ENCODE measurements at regions not wholly inside any gene's neighbourhood (a gene's known extent, or its start where the extent isn't known, plus 50 kb on each side); places are given as distances from the start of the nearest gene placed in this dataset.

DNA sequence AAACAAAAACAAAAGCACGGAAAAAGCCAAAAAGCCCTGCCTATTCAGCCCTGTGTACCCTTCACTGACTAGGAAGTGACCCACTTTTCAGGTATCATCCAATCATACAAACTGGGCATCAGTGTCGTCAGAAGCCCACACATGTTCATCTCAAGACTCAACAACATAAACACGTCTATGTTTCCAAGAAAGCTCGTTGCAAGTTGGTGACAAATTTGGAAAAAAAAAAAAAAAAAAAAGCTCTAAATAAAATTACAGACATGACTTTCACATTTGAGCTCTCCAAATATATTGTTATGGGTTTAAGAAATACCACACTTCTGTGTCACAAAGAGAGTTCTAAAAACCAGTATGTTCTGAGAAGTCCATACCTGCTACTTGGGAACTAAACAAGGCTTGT is 204.7 kb upstream of the KLF14 start:
- peak overlapping the region; percentile 7 for H3K27ac ChIP-seq (ENCODE audit: low read length)
- no peaks in the 10 kb centered on the region for H3K9me3 ChIP-seq (ENCODE audit: control insufficient read depth in 1 of 2, low read length in 2 of 2)
- no peaks in the 10 kb centered on the region for H3K27me3 ChIP-seq (ENCODE audit: low read depth, low read length)
- peaks cover 6 to 26% of the 10 kb centered on the region in 2 donors for H3K4me1 ChIP-seq (ENCODE audit: control insufficient read depth in 1 of 2, insufficient read depth in 2 of 2, low read length in 2 of 2)
- H3K4me3 ChIP-seq (ENCODE audit: low read depth in 1 of 2, low read length in 2 of 2): no peak overlapping the region
- peaks cover 11 to 43% of the 10 kb centered on the region in 2 donors for H3K36me3 ChIP-seq (ENCODE audit: control insufficient read depth in 1 of 2, insufficient read depth in 2 of 2, low read length in 2 of 2)

DNA sequence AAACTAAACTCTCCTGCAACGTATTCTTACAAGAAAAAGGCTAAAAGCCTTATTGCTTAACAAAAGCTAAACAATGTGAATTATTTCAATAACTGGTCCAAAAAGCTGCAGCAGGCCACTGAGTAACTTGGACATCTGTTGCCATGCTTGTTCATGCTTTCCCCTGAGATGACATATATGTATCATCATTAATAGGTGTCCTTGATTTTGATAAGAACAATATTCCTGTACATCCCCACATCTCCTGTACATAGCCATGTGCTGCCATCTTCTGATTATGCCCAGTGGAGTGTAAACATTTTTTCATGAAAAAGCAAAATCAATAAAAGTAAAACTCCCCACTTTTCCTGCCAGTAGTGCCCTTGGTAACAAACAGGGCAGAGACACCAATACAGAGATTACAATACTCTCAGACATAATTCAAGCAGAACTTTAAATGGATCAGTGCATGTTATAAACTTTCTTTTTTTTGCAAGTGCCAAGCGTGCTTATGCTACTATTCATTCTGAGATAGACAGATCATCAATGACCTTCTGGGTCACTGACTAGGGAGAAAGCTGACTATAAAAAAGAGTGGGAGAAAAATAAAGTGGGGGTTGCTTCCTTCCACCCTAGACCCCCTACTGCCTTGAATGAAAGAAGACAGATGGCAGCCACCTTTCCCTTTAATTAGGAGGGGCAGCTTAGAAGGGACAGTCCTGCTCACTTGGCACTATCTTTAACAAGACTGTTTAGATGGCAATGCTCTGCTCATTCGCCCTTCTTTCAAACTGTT is 205.5 kb upstream of the KLF14 start:
- H3K27ac ChIP-seq (ENCODE audit: low read length): peak overlapping the region; percentile 96
- no peaks in the 10 kb centered on the region for H3K27me3 ChIP-seq (ENCODE audit: low read depth, low read length)
- peaks cover 6 to 32% of the 10 kb centered on the region in 2 donors for H3K4me1 ChIP-seq (ENCODE audit: control insufficient read depth in 1 of 2, insufficient read depth in 2 of 2, low read length in 2 of 2)
- no peaks in the 10 kb centered on the region for H3K9me3 ChIP-seq (ENCODE audit: control insufficient read depth in 1 of 2, low read length in 2 of 2)
- H3K36me3 ChIP-seq (ENCODE audit: control insufficient read depth in 1 of 2, insufficient read depth in 2 of 2, low read length in 2 of 2): peaks cover 11 to 47% of the 10 kb centered on the region in 2 donors
- H3K4me3 ChIP-seq (ENCODE audit: low read depth in 1 of 2, low read length in 2 of 2): peak overlapping the region in 1 of 2 donors; percentile 71

DNA sequence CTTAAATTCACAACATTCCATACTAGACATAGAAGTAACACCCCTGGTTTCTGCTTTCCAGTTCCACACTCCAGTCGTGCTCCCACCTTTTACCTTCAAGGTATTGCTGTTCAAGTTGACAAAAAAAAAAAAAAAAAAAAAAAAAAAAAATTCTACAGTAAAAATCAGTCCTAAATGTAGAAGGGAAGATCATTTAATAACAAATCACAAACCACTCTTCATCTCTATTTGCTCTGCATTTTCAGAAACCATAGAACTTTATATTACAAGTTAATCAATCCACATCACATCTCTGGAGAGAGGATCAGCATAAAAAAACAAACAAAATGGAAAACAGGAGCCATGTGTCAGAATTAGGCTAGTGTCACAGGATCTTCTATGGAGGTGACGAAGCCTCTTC is 206.3 kb upstream of the KLF14 start:
- peak overlapping the region; percentile 96 for H3K27ac ChIP-seq (ENCODE audit: low read length)
- peak overlapping the region in 1 of 2 donors; percentile 71 for H3K4me3 ChIP-seq (ENCODE audit: low read depth in 1 of 2, low read length in 2 of 2)

DNA sequence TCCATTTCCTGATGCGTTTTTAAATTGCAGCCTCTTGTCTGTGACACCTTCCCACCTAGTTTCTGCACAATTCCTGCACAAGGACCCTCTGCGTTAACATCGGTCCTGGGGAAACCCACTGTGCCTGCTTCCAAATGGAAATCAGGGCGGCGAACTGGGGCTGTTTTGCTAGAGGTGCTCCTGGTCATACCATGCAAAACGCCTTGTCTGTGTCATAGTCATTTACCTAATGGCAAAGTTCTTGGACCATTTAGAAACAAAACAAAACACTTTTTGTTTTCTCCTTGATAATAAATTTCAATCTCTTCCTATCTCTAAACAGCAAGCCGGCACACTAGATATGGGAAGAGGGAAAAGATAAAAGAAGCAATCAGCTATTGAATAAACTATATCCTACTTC is 206.9 kb upstream of the KLF14 start:
- H3K27me3 ChIP-seq (ENCODE audit: low read depth, low read length): no peaks in the 10 kb centered on the region

More for the DNA sequence above, 206.3 kb upstream of the KLF14 start:
- Histone ChIP-seq H3K4me1 (ENCODE audit: control insufficient read depth in 1 of 2, insufficient read depth in 2 of 2, low read length in 2 of 2) (peaks cover 6 to 32% of the 10 kb centered on the region in 2 donors), H3K27me3 (ENCODE audit: low read depth, low read length) (no peaks in the 10 kb centered on the region), H3K36me3 (ENCODE audit: control insufficient read depth in 1 of 2, insufficient read depth in 2 of 2, low read length in 2 of 2) (peaks cover 9 to 52% of the 10 kb centered on the region in 2 donors), H3K9me3 (ENCODE audit: control insufficient read depth in 1 of 2, low read length in 2 of 2) (no peaks in the 10 kb centered on the region)

DNA sequence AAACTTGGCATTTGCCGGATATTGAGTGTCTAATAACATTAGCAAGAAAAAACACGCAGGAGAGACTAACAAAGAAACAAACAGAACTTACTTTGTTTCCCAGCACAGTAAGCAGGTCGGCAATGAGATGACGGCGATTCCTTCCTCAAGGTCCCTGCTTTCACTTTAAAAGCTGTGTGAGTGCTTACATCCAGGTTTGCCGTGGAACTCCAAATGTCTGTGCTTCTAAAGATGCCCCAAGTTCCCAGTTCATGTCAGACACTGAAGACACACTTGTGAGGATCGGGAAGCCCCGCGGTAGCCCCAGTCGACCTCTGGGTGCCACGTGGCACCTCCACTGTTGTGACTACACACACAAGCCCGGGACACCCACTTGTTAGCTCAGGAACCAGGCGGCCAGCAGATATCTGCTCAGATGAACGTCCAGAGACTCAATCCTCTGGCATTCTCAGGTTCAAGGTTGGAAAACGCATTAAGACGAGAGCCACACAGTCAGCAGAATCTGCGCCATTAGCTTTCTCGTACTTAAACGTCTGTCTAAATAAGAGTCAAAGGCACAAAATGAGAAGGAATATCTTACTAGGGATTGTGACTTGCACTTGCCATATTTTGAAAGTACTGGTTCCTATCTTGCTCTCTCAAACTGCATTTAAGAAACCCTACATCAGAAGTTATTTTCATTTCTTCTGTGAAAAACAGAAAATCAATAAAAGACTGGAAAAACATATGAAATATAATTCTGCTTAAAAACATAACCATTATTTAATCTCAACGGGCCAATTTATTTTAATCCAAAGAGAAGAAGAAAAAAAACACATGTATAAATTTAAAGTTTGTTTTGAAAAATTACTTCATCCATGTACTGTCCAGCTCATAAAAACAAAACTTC is 207.6 kb upstream of the KLF14 start:
- no peaks in the 10 kb centered on the region for H3K9me3 ChIP-seq (ENCODE audit: control insufficient read depth in 1 of 2, low read length in 2 of 2)
- H3K27me3 ChIP-seq (ENCODE audit: low read depth, low read length): no peaks in the 10 kb centered on the region
- H3K27ac ChIP-seq (ENCODE audit: low read length): peak overlapping the region; percentile 96
- H3K36me3 ChIP-seq (ENCODE audit: control insufficient read depth in 1 of 2, insufficient read depth in 2 of 2, low read length in 2 of 2): peaks cover 4 to 50% of the 10 kb centered on the region in 2 donors
- peaks cover 6 to 32% of the 10 kb centered on the region in 2 donors for H3K4me1 ChIP-seq (ENCODE audit: control insufficient read depth in 1 of 2, insufficient read depth in 2 of 2, low read length in 2 of 2)
- peak overlapping the region; percentile 19 to 71 for H3K4me3 ChIP-seq (ENCODE audit: low read depth in 1 of 2, low read length in 2 of 2)

More for the DNA sequence above, 206.9 kb upstream of the KLF14 start:
- Histone ChIP-seq H3K4me3 (ENCODE audit: low read depth in 1 of 2, low read length in 2 of 2) (peak overlapping the region; percentile 19 to 71), H3K4me1 (ENCODE audit: control insufficient read depth in 1 of 2, insufficient read depth in 2 of 2, low read length in 2 of 2) (peaks cover 6 to 32% of the 10 kb centered on the region in 2 donors), H3K9me3 (ENCODE audit: control insufficient read depth in 1 of 2, low read length in 2 of 2) (no peaks in the 10 kb centered on the region), H3K27ac (ENCODE audit: low read length) (peak overlapping the region; percentile 96), H3K36me3 (ENCODE audit: control insufficient read depth in 1 of 2, insufficient read depth in 2 of 2, low read length in 2 of 2) (peaks cover 6 to 51% of the 10 kb centered on the region in 2 donors)

DNA sequence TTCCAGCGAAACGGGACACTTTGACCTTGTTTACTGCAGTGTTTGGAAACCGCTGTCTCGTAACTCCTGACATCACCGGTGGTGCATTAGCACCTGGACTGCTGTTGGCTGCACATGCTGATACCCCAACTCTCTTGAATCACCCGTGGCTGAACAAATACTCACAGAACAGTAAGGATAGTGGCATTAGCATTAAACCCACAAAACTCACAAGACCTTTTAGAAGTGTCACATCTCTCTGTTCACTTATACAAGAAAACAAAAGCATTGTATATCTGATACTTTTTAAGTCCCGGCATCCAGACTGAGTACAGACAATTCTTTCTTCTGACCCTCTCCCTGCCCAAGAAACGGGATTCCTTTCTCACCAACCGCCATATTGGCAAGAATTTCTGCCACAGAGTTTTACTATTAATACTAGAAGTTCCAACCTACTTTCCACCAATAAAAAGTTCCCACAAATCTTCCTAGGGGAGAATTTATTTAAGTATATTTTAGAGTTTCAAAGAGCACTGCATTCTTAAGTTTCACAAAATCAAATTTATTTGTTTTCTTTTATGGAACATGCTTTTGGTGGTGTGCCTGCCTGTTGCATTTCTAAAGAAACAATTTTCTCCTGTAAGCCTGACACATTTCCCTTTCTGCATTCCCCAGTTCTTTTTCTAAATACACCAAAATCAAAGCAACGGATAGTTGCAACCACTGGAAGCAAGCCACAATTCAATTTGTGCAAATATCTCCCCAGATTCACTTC is 208.4 kb upstream of the KLF14 start:
- peaks cover 4 to 50% of the 10 kb centered on the region in 2 donors for H3K36me3 ChIP-seq (ENCODE audit: control insufficient read depth in 1 of 2, insufficient read depth in 2 of 2, low read length in 2 of 2)
- peak overlapping the region; percentile 52 to 53 for H3K4me3 ChIP-seq (ENCODE audit: low read depth in 1 of 2, low read length in 2 of 2)
- H3K4me1 ChIP-seq (ENCODE audit: control insufficient read depth in 1 of 2, insufficient read depth in 2 of 2, low read length in 2 of 2): peaks cover 6 to 32% of the 10 kb centered on the region in 2 donors
- H3K9me3 ChIP-seq (ENCODE audit: control insufficient read depth in 1 of 2, low read length in 2 of 2): no peaks in the 10 kb centered on the region
- H3K27ac ChIP-seq (ENCODE audit: low read length): peak overlapping the region; percentile 96
- no peaks in the 10 kb centered on the region for H3K27me3 ChIP-seq (ENCODE audit: low read depth, low read length)

DNA sequence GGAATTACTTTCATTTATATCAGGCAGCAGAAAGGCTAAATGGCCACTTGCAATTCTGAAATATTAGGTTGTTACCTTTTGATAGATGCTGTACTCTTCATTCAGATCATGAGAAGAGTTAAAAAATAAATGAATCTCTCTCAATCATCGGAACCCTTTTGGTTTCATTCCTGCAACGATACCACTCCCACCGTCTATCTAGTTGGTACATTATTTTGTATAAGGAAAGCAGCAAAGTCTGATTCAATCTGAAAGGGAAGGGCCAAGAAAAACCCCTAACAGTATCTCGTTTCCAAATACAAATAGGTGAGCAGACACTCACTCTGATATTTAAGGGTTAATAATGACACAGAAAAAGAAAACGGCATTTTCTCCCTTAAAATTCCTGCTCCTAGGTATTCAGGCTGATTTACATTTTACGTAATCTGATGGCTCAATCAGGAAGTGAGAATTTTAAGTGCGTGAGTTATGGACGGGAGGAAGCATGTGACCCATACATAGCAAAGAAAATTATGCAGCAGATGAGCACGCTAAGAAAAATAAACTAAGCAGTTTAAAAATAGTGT is 209.4 kb upstream of the KLF14 start:
- Histone ChIP-seq H3K9me3 (ENCODE audit: control insufficient read depth in 1 of 2, low read length in 2 of 2) (no peaks in the 10 kb centered on the region), H3K27ac (ENCODE audit: low read length) (peak overlapping the region; percentile 96), H3K36me3 (ENCODE audit: control insufficient read depth in 1 of 2, insufficient read depth in 2 of 2, low read length in 2 of 2) (peaks cover 4 to 48% of the 10 kb centered on the region in 2 donors), H3K4me1 (ENCODE audit: control insufficient read depth in 1 of 2, insufficient read depth in 2 of 2, low read length in 2 of 2) (peaks cover 6 to 32% of the 10 kb centered on the region in 2 donors), H3K4me3 (ENCODE audit: low read depth in 1 of 2, low read length in 2 of 2) (peak overlapping the region; percentile 52 to 53), H3K27me3 (ENCODE audit: low read depth, low read length) (no peaks in the 10 kb centered on the region)

DNA sequence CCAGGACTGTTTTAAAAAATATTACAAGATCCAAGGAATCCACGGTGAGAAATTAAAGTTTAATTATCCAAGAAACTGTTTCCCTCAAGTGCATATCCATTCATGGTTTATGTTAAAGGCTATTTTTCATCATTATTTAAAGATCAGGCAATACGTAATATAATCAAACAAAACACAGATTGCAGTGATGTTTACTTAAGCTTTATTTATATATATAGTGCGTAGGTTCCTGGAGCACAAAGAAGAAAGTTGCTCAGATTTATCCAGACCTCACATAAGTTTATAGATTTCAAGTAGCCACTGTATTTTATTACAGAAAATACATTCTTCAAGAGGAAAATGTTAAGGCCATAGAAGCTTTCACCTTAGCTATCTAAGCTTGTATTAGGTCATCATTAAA is 210.0 kb upstream of the KLF14 start:
- peak overlapping the region; percentile 96 for H3K27ac ChIP-seq (ENCODE audit: low read length)
- H3K27me3 ChIP-seq (ENCODE audit: low read depth, low read length): no peaks in the 10 kb centered on the region
- peaks cover 4 to 47% of the 10 kb centered on the region in 2 donors for H3K36me3 ChIP-seq (ENCODE audit: control insufficient read depth in 1 of 2, insufficient read depth in 2 of 2, low read length in 2 of 2)
- peaks cover 6 to 32% of the 10 kb centered on the region in 2 donors for H3K4me1 ChIP-seq (ENCODE audit: control insufficient read depth in 1 of 2, insufficient read depth in 2 of 2, low read length in 2 of 2)
- H3K4me3 ChIP-seq (ENCODE audit: low read depth in 1 of 2, low read length in 2 of 2): peak overlapping the region; percentile 52 to 53
- H3K9me3 ChIP-seq (ENCODE audit: control insufficient read depth in 1 of 2, low read length in 2 of 2): no peaks in the 10 kb centered on the region

DNA sequence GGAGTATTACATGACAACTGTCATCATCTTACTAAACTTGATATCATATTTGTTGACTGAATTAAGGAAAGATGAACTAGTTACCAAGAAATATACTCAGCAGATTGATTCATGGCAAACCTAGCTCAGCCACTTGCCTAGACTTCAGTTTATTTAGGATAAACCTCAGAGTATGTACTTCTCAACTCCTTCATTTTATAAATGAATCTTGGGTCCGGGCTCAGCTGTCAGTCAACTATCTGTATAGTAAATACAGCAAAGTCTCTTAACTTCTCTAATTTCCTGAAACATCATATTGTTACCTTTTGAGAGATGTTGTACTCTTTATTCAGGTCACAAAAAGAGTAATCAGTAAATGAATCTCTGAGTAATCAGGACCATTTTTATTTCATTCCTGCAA is 211.0 kb upstream of the KLF14 start:
- Histone ChIP-seq H3K27me3 (ENCODE audit: low read depth, low read length) (no peaks in the 10 kb centered on the region), H3K27ac (ENCODE audit: low read length) (no peak overlapping the region), H3K4me1 (ENCODE audit: control insufficient read depth in 1 of 2, insufficient read depth in 2 of 2, low read length in 2 of 2) (peaks cover 6 to 23% of the 10 kb centered on the region in 2 donors), H3K4me3 (ENCODE audit: low read depth in 1 of 2, low read length in 2 of 2) (no peak overlapping the region), H3K9me3 (ENCODE audit: control insufficient read depth in 1 of 2, low read length in 2 of 2) (no peaks in the 10 kb centered on the region), H3K36me3 (ENCODE audit: control insufficient read depth in 1 of 2, insufficient read depth in 2 of 2, low read length in 2 of 2) (peaks cover 4 to 44% of the 10 kb centered on the region in 2 donors)

DNA sequence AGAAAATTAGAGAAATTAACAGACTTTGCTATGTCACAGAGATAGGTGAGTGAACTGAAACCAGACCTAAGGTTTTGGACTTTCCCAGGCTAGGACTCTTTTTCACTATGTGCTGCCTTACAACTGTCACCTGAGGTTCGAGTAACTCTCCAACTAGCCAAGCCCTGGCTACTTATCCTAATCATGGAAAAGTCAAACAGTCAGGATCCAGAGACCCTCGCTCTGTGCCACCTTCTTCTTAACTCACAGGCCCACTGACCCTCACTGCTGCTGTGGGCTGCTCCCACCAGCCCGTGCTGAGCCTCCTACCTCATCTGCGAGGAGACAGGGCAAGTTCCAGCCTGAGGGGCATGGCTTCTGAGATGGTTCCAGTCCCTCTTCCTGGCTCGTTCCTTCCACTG is 211.4 kb upstream of the KLF14 start:
- H3K27me3 ChIP-seq (ENCODE audit: low read depth, low read length): no peaks in the 10 kb centered on the region
- H3K36me3 ChIP-seq (ENCODE audit: control insufficient read depth in 1 of 2, insufficient read depth in 2 of 2, low read length in 2 of 2): peaks cover 4 to 44% of the 10 kb centered on the region in 2 donors
- H3K9me3 ChIP-seq (ENCODE audit: control insufficient read depth in 1 of 2, low read length in 2 of 2): no peaks in the 10 kb centered on the region
- no peak overlapping the region for H3K4me3 ChIP-seq (ENCODE audit: low read depth in 1 of 2, low read length in 2 of 2)
- peaks cover 6 to 21% of the 10 kb centered on the region in 2 donors for H3K4me1 ChIP-seq (ENCODE audit: control insufficient read depth in 1 of 2, insufficient read depth in 2 of 2, low read length in 2 of 2)
- peak overlapping the region; percentile 50 for H3K27ac ChIP-seq (ENCODE audit: low read length)
